HL-60/S4 (cell line): ENCODE measurements at regions not wholly inside any gene's neighbourhood (a gene's known extent, or its start where the extent isn't known, plus 50 kb on each side); places are given as distances from the start of the nearest gene placed in this dataset.

ENCODE experiments used
- in situ Hi-C: fragments of 300-500 bp; cut with MboI; formaldehyde crosslinking; loops from 2 replicates; pipeline ENCODE4 v1.14.3; 2022; ENCODE audit warnings: low sequenced_read_pairs

GRCh38 chr10:123402021-123402420, 247.8 kb downstream of the BUB3 start:
- in situ Hi-C loops = no loop called here

GRCh38 chr10:123402656-123403055, 248.5 kb downstream of the BUB3 start:
- in situ Hi-C loops = no loop called here

GRCh38 chr10:123404357-123404756, 250.2 kb downstream of the BUB3 start:
- in situ Hi-C loops = no loop called here

DNA sequence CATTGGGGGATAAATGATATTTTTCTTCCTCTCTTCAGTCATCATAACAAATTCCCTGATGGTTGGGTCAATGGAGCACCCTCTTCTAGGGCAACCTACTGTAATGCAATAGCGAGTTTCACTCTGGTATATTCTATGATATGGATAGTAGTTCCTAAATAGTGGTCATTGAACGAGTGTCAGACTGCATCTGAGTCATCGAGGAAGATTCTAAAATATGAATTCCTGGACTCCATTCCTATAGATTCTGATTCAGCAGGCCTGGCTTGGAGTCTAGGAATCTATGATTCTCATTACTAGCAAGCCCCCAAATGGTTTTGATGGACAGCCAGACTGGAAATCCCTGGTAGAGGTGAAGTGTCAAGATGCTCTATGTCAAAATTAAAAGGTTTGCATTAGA, 254.5 kb downstream of the BUB3 start:
- in situ Hi-C loops = no loop called here

DNA sequence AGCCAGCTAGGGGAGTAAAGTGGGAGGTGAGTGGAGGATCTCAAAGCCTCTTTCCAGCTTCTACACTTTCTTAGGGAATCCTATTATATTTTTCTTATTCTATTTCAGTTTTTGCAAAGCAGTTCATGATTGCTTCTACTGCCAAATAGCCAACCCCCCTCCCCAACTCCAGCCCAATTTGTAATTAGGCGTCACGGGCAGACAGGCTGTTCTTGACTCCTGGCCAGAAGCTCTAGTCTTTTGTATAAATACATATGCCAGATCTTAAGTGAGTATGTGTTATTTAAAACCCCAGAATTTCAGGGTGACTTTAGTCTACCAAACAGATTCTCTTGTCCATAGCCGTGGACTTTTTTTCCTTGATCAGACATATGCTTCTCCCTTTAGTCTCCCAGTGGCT, 255.2 kb downstream of the BUB3 start:
- in situ Hi-C loops = no loop called here

- in situ Hi-C loops = no loop called here
Observed at GRCh38 chr10:123409884-123410283, 255.7 kb downstream of the BUB3 start.

- in situ Hi-C loops = no loop called here
Observed at GRCh38 chr10:123413353-123413752, 252.8 kb upstream of the GPR26 start.

DNA sequence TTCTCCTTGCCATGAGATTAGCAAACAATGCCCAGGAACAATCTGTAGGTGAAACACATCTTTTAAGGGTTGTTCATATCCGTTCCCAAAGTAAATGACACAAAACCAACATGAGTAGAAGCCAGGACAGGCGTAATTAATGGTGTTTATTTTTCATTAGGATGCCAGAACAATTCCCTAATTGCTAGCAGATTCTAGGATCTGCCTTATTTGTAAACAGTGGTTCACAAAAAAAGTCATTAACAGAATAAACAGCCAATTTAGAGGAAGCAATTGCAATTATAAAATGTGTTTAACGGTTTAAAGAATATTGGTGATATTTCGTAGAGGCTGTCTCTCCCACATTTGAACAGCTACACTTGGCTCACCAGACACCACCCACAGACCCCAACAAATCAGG, 250.6 kb upstream of the GPR26 start:
- in situ Hi-C loops = no loop called here

DNA sequence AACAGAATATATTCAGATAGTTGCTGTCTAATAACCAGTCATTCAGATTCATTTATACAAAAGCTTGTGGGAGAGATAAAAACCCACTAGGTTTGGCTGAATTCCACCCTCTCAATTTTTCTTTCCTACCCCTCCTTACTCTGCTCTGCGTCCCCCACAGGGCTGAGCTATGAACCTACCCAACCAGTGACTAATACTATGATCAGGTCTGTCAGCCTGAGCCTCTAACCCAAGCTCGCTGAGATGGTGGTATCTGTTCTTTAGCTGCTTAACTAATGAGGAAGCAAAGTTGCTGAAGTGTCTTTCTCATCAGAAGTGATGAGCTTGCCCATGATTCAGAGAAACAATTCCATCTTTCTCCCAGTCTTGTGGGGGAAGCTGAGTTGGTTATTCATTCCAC, 248.7 kb upstream of the GPR26 start:
- in situ Hi-C loops = no loop called here

- in situ Hi-C loops = no loop called here
Observed at GRCh38 chr10:123421461-123421860, 244.7 kb upstream of the GPR26 start.

DNA sequence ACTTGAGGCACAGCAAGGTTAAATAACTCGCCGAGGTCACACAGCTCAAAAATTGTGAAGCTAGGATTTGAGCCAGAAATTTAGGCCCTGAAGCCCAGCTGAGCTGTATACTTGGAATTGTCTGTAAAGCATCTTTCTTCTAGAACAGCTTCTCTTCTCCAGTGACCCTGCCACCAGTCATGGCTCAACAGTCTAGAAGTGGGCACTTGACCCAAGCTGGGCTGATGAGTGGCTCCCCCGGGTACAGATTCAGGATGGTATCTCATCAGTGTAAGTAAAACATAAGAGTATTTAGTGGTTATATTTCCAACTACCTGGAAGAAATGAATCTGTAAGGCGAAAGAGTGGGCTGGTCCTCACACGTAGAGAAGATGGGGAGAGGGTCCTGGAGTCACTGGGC, 243.9 kb upstream of the GPR26 start:
- in situ Hi-C loops = no loop called here

GRCh38 chr10:123424537-123424936, 241.6 kb upstream of the GPR26 start:
- in situ Hi-C loops = no loop called here

GRCh38 chr10:123425680-123426079, 240.5 kb upstream of the GPR26 start:
- in situ Hi-C loops = no loop called here

GRCh38 chr10:123427165-123427786, 238.9 kb upstream of the GPR26 start:
- in situ Hi-C loops = no loop called here

DNA sequence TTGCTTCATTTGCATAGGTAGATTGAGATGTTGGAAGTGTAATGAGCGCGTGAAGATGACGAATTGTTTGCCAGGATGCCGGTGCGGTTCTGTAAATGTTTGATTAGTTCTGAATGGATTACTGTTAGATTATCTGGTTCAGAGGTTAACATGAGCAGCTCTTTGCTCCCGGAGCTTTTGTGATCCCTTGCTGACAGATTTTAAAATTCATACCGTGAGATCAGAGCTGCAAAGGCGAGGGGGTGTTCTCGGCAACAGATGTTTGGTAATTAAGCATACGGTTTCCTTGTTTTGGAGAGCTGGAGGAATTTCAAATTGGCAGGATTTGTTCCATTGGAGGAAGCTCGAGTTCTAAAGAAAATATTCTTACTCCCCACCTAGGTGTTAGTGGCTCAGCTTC, 237.8 kb upstream of the GPR26 start:
- in situ Hi-C loops = no loop called here

DNA sequence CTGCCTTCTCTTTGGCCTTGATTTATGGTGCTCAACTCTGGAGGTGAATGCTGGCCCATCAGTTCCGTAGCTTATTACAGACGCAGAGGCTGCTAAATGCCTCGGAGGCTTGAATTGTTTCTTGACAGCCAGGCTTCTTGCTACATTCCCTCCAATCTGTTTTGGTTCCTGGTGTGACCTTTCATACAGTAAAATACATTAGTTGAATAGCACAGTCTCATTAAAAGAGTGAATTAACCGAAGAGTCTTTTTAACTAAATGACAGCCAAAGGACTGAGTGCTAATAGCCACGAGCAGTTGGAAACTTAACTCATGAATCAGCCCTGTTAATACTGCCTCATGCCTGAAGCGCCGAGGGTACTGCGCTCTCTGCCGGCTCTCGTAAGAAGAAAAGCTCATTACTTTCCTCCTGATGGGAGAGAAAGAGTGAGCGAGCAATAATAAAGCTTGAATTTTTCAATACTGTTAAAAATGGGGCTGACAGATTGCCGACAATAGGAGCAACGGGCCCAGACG, 236.4 kb upstream of the GPR26 start:
- in situ Hi-C loops = no loop called here

- in situ Hi-C loops = no loop called here
Observed at GRCh38 chr10:123433539-123433938, 232.6 kb upstream of the GPR26 start.

DNA sequence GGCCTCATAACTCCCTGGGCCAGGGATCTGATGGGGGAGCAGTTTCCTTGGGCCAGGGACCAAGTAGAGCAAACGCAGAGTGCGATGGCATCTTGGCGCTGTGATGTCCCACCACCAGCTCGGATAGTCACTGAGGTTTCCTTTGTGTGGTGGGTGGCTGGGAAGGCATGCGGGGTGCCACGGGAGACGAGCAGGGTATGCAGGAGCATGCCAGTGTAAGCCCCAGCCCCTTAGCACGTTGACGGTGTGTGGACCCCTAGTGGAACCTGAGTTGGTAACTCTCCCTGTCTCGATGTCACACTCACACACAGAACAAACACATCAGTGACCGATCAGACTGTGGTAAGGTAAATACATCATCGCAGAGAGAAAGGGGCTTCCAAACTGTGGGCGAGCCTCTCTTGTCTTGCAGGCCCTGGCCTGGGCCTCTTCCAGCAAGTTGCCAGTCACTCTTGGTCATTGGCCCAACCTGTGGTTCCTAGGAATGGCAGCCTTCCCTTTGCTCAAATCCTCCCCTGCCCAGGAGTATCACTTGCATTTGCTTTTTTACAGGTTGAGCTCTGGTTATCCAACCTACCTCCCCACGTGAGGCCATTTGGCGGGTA, 231.6 kb upstream of the GPR26 start:
- in situ Hi-C loops = no loop called here

DNA sequence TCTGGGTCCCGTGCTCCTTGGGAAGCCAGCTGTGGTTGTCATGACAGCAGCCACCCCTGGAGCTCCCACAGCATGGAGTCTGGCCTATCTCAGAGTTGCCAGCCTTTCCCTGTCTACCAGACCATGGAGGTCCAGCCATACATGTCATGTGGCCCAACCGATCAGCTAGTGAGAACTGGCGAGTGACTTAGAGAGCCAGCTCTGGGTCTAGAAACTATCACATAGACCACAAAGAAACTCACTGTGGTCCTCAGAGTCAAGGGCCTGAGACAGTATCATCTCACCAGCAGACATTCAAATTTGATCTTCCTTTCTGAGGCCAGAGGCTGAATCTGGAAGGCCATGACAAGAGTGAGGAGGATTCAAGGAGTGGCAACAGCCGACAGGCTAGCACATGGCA, 223.3 kb upstream of the GPR26 start:
- in situ Hi-C loops = no loop called here

GRCh38 chr10:123443924-123444323, 222.2 kb upstream of the GPR26 start:
- in situ Hi-C loops = no loop called here

DNA sequence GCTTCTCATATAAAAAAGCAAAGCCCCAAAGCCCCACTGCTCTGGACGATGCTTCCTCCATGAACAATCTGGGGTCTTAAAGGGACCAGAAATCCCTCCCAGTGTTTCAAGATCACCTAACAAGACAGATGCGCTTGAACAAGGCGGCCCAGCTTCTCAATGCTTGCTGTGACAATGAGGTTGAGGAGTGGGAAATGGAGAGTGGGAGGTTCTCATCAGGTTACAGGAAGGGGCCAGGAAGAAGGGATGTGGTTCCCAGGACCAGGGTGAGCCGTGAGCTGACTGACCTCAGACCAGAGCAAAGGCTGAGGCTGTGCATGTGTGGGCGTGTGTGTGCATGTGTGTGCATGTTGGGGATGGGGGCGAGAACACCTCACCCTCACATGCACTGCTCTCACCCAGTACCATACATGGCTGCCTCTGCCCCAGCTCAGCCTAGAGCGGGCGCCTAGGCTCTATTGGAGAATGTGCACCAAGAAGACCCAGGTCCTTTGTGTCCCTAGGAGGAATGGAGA, 220.8 kb upstream of the GPR26 start:
- in situ Hi-C loops = no loop called here

DNA sequence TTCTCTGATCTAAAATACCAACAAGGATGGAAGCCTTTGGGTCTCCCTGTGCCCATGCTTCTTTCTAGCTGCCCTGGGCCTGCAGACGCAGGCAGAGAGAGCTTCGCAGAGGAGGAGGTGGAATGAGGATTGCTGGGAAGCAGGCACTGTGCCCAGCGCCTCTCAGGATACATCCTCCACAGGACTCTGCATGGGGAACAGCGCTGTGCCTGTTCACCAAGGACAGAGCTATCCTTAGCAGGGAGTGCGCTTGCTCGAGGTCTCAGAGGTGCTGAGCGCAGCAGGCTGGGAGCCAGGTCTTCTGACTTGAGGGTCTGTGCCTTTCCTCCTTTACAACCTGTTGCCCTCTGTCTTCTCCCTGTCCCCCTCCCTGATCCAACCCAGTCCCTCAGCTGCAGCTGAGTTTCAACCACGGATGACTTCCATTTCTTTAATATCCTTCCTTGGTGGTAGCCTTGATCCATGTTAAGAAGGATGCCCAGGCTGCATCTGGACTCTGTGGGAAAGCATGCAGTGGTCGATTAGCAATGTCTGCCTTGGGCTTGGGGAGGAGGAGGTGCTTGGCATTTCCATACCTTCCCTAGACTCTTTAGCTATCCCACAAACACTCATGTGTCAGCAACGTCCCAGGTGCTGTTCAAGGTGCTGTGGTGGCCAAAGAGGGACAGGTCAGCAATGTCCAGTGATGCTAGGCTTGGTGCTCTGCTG, 219.6 kb upstream of the GPR26 start:
- in situ Hi-C loops = no loop called here
